Cardiac fibroblast (primary cell): ENCODE measurements at regions not wholly inside any gene's neighbourhood (a gene's known extent, or its start where the extent isn't known, plus 50 kb on each side); places are given as distances from the start of the nearest gene placed in this dataset.

ENCODE experiments used
- DNase-seq, 2 donors: peaks; one replicate each; pipeline versions ENCODE4 v3.0.0 to v3.0.0-alpha.2; 2010; ENCODE audit warnings: low read depth in 2 of 2
- H3K4me3 ChIP-seq, 2 donors: replicated peaks in 1 of 2; 1 replicate in 1 of 2; 2 replicates in 1 of 2; pipeline ENCODE4 v1.5.1; 2011; ENCODE audit warnings: low read depth in 2 of 2, low read length in 2 of 2, mild to moderate bottlenecking in 2 of 2, moderate library complexity in 1 of 2
- CTCF ChIP-seq: IDR thresholded peaks from one replicate; pipeline ENCODE4 v1.5.1; 2011; ENCODE audit warnings: low read depth, mild to moderate bottlenecking, low read length, inconsistent platforms

DNA sequence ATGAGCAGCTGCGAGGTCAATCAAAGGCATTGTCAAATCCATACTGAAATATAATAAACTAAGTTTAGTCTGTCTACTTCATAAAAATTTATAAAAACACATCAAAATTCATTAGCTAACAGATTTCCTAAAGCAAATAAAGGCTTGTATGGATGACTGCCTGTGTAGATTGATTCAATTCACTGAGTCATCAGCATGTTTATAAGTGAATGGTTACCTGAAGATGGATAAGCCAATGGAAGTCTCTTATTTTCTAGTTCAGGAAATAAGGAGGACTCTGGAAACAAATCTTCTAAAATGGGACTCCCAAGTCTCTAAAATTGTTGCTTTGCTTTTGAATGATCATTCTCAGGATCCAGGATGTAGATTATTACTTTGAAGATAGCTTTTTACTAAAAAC, 57.0 kb upstream of the HNRNPA3 start:
- DNase-seq: no peak
- no peak for TF ChIP-seq CTCF

DNA sequence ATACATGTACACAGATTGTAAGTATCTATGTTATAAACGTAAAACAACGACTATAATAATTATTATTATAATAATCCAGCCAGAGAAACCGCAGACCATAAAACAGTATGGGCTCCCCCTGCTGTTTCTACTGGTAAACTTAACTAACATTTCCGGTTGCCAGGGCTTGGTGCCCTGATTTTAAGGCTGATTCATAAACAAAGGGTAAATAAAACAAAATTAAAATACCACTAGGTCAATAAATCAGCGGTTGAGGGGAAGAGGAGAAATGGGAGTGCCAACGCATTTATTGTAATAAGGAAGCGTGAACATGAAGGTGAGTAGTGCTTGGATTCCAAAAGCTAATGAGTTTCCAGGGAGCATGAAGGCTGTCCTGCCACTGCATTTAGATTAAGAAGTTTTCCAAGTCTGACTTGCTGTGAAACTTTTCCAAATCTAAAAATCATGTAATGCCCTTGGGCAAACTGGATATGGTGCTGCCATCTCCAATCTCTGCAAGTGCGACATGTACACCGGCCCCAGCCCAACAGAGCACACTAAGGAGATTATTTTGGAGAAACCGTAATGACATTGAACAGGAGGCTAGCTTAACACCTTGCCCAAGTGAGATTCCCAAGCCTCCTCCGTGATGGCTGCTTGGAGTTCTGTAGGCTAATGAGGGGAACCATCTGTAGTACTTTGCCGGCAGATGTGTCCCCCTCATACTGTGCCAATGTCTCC, 50.7 kb upstream of the HNRNPA3 start:
- no peak overlapping the region for H3K4me3 ChIP-seq
- TF ChIP-seq CTCF: peak; percentile 68
- peak; percentile 60 to 64 for DNase-seq

More for the DNA sequence above, 57.0 kb upstream of the HNRNPA3 start:
- no peak overlapping the region for H3K4me3 ChIP-seq
